NB4 (cell line): ENCODE measurements at regions not wholly inside any gene's neighbourhood (a gene's known extent, or its start where the extent isn't known, plus 50 kb on each side); places are given as distances from the start of the nearest gene placed in this dataset.

Experiments used
- TF ChIP-seq, protein P1 (sequence below): IDR thresholded peaks from one replicate; pipeline ENCODE4 v1.5.1; 2012; ENCODE audit warnings: low read depth, low read length
- TF ChIP-seq, protein P2 (sequence below): IDR thresholded peaks from 2 replicates; pipeline ENCODE4 v1.6.1; 2011; ENCODE audit warnings: low read depth, low read length

DNA sequence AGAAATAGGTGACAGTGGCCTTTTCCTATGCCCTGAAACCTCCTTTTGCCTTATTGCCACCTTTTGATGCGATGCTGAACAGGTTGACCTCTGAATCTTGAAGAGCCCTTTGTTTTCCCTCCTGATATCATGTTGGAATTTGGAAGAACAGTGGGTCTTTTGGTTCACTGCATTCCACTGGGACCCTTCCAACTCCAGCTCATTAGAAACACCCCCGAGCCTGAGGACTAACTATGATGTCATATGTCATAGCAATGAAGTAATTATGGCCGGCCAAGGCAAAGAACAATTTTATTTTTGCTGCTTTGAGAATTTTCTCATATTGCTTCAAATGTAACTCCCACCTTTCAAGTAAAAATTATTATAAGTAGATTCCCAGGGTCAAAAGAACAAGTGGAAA lies 353.4 kb upstream of the JAG1 start:
- TF ChIP-seq, protein P1, sequence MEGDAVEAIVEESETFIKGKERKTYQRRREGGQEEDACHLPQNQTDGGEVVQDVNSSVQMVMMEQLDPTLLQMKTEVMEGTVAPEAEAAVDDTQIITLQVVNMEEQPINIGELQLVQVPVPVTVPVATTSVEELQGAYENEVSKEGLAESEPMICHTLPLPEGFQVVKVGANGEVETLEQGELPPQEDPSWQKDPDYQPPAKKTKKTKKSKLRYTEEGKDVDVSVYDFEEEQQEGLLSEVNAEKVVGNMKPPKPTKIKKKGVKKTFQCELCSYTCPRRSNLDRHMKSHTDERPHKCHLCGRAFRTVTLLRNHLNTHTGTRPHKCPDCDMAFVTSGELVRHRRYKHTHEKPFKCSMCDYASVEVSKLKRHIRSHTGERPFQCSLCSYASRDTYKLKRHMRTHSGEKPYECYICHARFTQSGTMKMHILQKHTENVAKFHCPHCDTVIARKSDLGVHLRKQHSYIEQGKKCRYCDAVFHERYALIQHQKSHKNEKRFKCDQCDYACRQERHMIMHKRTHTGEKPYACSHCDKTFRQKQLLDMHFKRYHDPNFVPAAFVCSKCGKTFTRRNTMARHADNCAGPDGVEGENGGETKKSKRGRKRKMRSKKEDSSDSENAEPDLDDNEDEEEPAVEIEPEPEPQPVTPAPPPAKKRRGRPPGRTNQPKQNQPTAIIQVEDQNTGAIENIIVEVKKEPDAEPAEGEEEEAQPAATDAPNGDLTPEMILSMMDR, result no peak
- TF ChIP-seq, protein P2, sequence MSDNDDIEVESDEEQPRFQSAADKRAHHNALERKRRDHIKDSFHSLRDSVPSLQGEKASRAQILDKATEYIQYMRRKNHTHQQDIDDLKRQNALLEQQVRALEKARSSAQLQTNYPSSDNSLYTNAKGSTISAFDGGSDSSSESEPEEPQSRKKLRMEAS, result no peak
